ENCODE measurements at regions not wholly inside any gene's neighbourhood (a gene's known extent, or its start where the extent isn't known, plus 50 kb on each side); places are given as distances from the start of the nearest gene placed in this dataset.

DNA sequence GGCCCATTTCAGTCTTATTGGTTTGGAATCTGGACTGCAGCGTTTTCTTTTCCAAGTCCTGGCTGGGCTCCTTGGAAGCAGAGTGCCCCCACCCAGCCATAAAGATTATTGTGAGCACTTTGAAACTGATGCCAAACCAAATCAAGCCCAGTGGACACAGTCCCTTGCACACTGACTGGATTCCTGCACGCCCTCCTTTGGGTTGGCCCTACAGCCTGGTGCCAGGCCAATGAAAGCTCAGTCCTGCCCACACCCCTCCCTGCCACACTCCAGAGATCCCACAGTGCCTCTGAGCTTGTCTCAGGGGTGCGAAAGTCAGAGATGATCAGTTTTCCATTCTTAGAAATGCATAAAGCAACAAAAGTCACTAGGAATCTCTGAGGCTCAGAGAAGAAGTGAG, 181.9 kb downstream of the CETN3 start:
- 90% methylated on average over 3 of the region's 3 CpGs for WGBS (ENCODE audit: low lambda C conversion rate, missing lambda C conversion rate)
- TF ChIP-seq EZH2 (IDR thresholded peaks at IDR 0.05; ENCODE audit: borderline replicate concordance) = no peak
- TF ChIP-seq CTCF (IDR thresholded peaks at IDR 0.05; ENCODE audit: poor library complexity) = no peak
- TF ChIP-seq EZH2phosphoT487 (IDR thresholded peaks at IDR 0.05; ENCODE audit: low read depth, severe bottlenecking, unreplicated experiment) = no peak
- no peak for DNase-seq (ENCODE audit: low spot score)

GRCh38 chr5:90226433-90227099, 183.0 kb downstream of the CETN3 start:
- WGBS (ENCODE audit: low lambda C conversion rate, missing lambda C conversion rate) = 67% methylated on average over 2 of the region's 2 CpGs
- H3K9me3 ChIP-seq (ENCODE audit: low read depth) = no peaks in the 10 kb centered on the region
- no peak overlapping the region for H3K4me2 ChIP-seq
- H2AFZ ChIP-seq = no peak overlapping the region
- H3K36me3 ChIP-seq (replicated peaks; ENCODE audit: insufficient read depth, low read depth) = no peaks in the 10 kb centered on the region
- no peaks in the 10 kb centered on the region for H3K9me2 ChIP-seq (replicated peaks; ENCODE audit: insufficient read depth)
- no peaks in the 10 kb centered on the region for H3K27me3 ChIP-seq
- H3K27ac ChIP-seq = no peak overlapping the region
- no peaks in the 10 kb centered on the region for H3K4me1 ChIP-seq (ENCODE audit: insufficient read depth)
- H3K4me3 ChIP-seq = no peak overlapping the region
- DNase-seq (ENCODE audit: low spot score) = no peak
- no peaks in the 10 kb centered on the region for H3K79me2 ChIP-seq
- no peak for TF ChIP-seq EZH2 (IDR thresholded peaks at IDR 0.05; ENCODE audit: borderline replicate concordance)
- no peaks in the 10 kb centered on the region for H4K20me1 ChIP-seq (ENCODE audit: insufficient read depth, poor library complexity, severe bottlenecking)

More for the DNA sequence above, 181.9 kb downstream of the CETN3 start:
- Histone ChIP-seq H3K4me2 (no peak overlapping the region), H3K27ac (no peak overlapping the region), H3K9me3 (ENCODE audit: low read depth) (no peaks in the 10 kb centered on the region), H3K9me2 (replicated peaks; ENCODE audit: insufficient read depth) (no peaks in the 10 kb centered on the region), H4K20me1 (ENCODE audit: insufficient read depth, poor library complexity, severe bottlenecking) (no peaks in the 10 kb centered on the region), H3K36me3 (replicated peaks; ENCODE audit: insufficient read depth, low read depth) (no peaks in the 10 kb centered on the region), H3K27me3 (no peaks in the 10 kb centered on the region), H3K4me1 (ENCODE audit: insufficient read depth) (no peaks in the 10 kb centered on the region), H2AFZ (no peak overlapping the region), H3K79me2 (no peaks in the 10 kb centered on the region), H3K4me3 (no peak overlapping the region)

GRCh38 chr5:90224342-90224741, 185.2 kb downstream of the CETN3 start:
- TF ChIP-seq EZH2phosphoT487 (IDR thresholded peaks at IDR 0.05; ENCODE audit: low read depth, severe bottlenecking, unreplicated experiment) = no peak
- no peak for TF ChIP-seq CTCF (IDR thresholded peaks at IDR 0.05; ENCODE audit: poor library complexity)
- no peak for TF ChIP-seq EZH2 (IDR thresholded peaks at IDR 0.05; ENCODE audit: borderline replicate concordance)
- WGBS (ENCODE audit: low lambda C conversion rate, missing lambda C conversion rate) = 100% methylated on average over 1 of the region's 1 CpG

DNA sequence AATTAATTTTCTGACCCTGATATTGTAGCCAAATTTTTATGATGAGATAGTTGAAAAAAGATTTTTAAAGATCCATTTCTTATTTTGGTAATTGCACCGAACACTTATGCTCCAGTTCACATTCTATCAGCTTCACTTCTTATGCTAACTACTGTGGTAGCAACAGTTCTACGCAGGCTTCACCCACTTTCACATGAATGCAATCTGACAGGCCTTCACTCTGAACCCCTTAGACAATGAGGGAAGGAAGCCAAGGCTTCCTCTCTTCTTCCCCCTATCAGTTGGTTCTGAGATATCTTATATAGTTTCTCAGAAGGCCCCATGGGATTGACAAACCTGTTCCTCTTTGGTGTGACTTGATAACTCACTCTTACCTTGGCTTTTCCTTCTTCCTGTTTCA, 185.8 kb downstream of the CETN3 start:
- no peaks in the 10 kb centered on the region for H3K9me2 ChIP-seq (replicated peaks; ENCODE audit: insufficient read depth)
- DNase-seq (ENCODE audit: low spot score) = no peak
- H3K79me2 ChIP-seq = no peaks in the 10 kb centered on the region
- TF ChIP-seq CTCF (IDR thresholded peaks at IDR 0.05; ENCODE audit: poor library complexity) (no peak), EZH2 (IDR thresholded peaks at IDR 0.05; ENCODE audit: borderline replicate concordance) (no peak), EZH2phosphoT487 (IDR thresholded peaks at IDR 0.05; ENCODE audit: low read depth, severe bottlenecking, unreplicated experiment) (no peak)
- no peak overlapping the region for H2AFZ ChIP-seq
- H3K4me3 ChIP-seq = no peak overlapping the region
- H3K4me1 ChIP-seq (ENCODE audit: insufficient read depth) = no peaks in the 10 kb centered on the region
- H3K9me3 ChIP-seq (ENCODE audit: low read depth) = no peaks in the 10 kb centered on the region
- H3K27ac ChIP-seq = no peak overlapping the region
- H3K36me3 ChIP-seq (replicated peaks; ENCODE audit: insufficient read depth, low read depth) = no peaks in the 10 kb centered on the region
- no peaks in the 10 kb centered on the region for H4K20me1 ChIP-seq (ENCODE audit: insufficient read depth, poor library complexity, severe bottlenecking)
- no peak overlapping the region for H3K4me2 ChIP-seq
- 95% methylated on average over 2 of the region's 2 CpGs for WGBS (ENCODE audit: low lambda C conversion rate, missing lambda C conversion rate)
- no peaks in the 10 kb centered on the region for H3K27me3 ChIP-seq

More at GRCh38 chr5:90224342-90224741, 185.2 kb downstream of the CETN3 start:
- Histone ChIP-seq H4K20me1 (ENCODE audit: insufficient read depth, poor library complexity, severe bottlenecking) (no peaks in the 10 kb centered on the region), H3K27me3 (no peaks in the 10 kb centered on the region), H2AFZ (no peak overlapping the region), H3K79me2 (no peaks in the 10 kb centered on the region), H3K4me2 (no peak overlapping the region), H3K9me3 (ENCODE audit: low read depth) (no peaks in the 10 kb centered on the region), H3K4me1 (ENCODE audit: insufficient read depth) (no peaks in the 10 kb centered on the region), H3K27ac (no peak overlapping the region), H3K36me3 (replicated peaks; ENCODE audit: insufficient read depth, low read depth) (no peaks in the 10 kb centered on the region), H3K4me3 (no peak overlapping the region), H3K9me2 (replicated peaks; ENCODE audit: insufficient read depth) (no peaks in the 10 kb centered on the region)
- no peak for DNase-seq (ENCODE audit: low spot score)
